K562 (cell line): ENCODE measurements at regions not wholly inside any gene's neighbourhood (a gene's known extent, or its start where the extent isn't known, plus 50 kb on each side); places are given as distances from the start of the nearest gene placed in this dataset.

Experiments used
- ATAC-seq: fragments of 200-7000 bp; cut with Tn5 transposase; 3 replicates; pipeline ENCODE4 v1.9.1; 2020; ENCODE audit warnings: moderate library complexity
- BruUV-seq: library from RNA; stranded (reverse); fragments of 400-500 nt; replicated peaks from 2 replicates; lab custom pipeline; 2021; lab: Mats Ljungman, UMichigan
- CTCF ChIA-PET: fragments of 300-600 bp; formaldehyde crosslinking; extraction: SDS; loops from one replicate; lab custom pipeline; 2021; ENCODE audit warnings: low intra/inter-chr PET ratio; lab: Yijun Ruan, JAX
- POLR2A ChIA-PET: fragments of 300-600, 350-650 bp; sonication (Branson Sonifier 250); formaldehyde crosslinking; extraction: SDS; loops from one replicate; lab custom pipeline; 2021; ENCODE audit warnings: antibody characterized with exemption, inconsistent platforms; lab: Yijun Ruan, JAX
- DNase-seq, 4 experiments: peaks; one replicate each; pipeline versions ENCODE4 v3.0.0 to v3.0.0-alpha.2; 2011 to 2018; ENCODE audit warnings: low spot score in 3 of 4, mixed read lengths in 3 of 4; ENCODE audit errors: extremely low read depth in 1 of 4
- FAIRE-seq: peaks from 2 replicates; lab custom pipeline; 2011; peaks lifted over from hg19 to GRCh38; lab: Jason Lieb, UNC
- H2AFZ ChIP-seq: 2 replicates; pipeline ENCODE4 v1.6.0; 2011; ENCODE audit warnings: low read depth, low read length, control low read depth, inconsistent platforms
- H3K27ac ChIP-seq: fragments of 200-600 bp; 3 replicates; pipeline ENCODE4 v1.8.0; 2011; ENCODE audit warnings: low read depth, mild to moderate bottlenecking, control low read depth, inconsistent platforms, low read length, moderate library complexity, mixed read lengths; ENCODE audit errors: extremely low read depth
- H3K27me3 ChIP-seq, 2 experiments: fragments of 300-600 bp in 1 of 2; 2 replicates in 1 of 2; 3 replicates in 1 of 2; pipeline versions ENCODE4 v1.6.0 to v1.8.0; 2011; ENCODE audit warnings: inconsistent platforms in 2 of 2, low read length in 2 of 2, mild to moderate bottlenecking in 1 of 2, mixed read lengths in 1 of 2, moderate library complexity in 1 of 2; ENCODE audit not compliant: control insufficient read depth in 2 of 2, insufficient read depth in 2 of 2
- H3K36me3 ChIP-seq: fragments of 300-600 bp; 3 replicates; pipeline ENCODE4 v1.8.0; 2011; ENCODE audit warnings: mild to moderate bottlenecking, low read length, inconsistent platforms; ENCODE audit not compliant: control insufficient read depth, insufficient read depth
- H3K4me1 ChIP-seq, 2 experiments: fragments of 200-600 bp in 1 of 2; replicated peaks in 1 of 2; 2 replicates in 1 of 2; 3 replicates in 1 of 2; pipeline versions ENCODE4 v1.5.1 to v1.8.0; 2011; ENCODE audit warnings: inconsistent platforms in 2 of 2, low read length in 2 of 2, mild to moderate bottlenecking in 1 of 2, mixed read lengths in 1 of 2, moderate library complexity in 1 of 2; ENCODE audit not compliant: control insufficient read depth in 2 of 2, insufficient read depth in 2 of 2
- H3K4me2 ChIP-seq: 2 replicates; pipeline ENCODE4 v1.6.1; 2011; ENCODE audit warnings: low read length, control low read depth, inconsistent platforms, mixed read lengths; ENCODE audit not compliant: insufficient read depth
- H3K4me3 ChIP-seq: fragments of 200-600 bp; sonication (generic), shearing (Covaris generic); 2 replicates; pipeline ENCODE4 v1.5.1; 2016; ENCODE audit warnings: control low read depth, inconsistent platforms
- H3K79me2 ChIP-seq: fragments of 200-600 bp; 3 replicates; pipeline ENCODE4 v1.8.0; 2011; ENCODE audit warnings: low read length, inconsistent platforms; ENCODE audit not compliant: control insufficient read depth, insufficient read depth
- H3K9ac ChIP-seq, 2 experiments: 2 replicates each; pipeline versions ENCODE4 v1.6.0 to v1.6.1; 2011; ENCODE audit warnings: low read depth in 2 of 2, low read length in 2 of 2, control low read depth in 1 of 2, inconsistent platforms in 1 of 2, mild to moderate bottlenecking in 1 of 2, mixed read lengths in 1 of 2; ENCODE audit not compliant: insufficient read depth in 1 of 2
- H3K9me1 ChIP-seq: one replicate; pipeline ENCODE4 v1.6.0; 2011; ENCODE audit warnings: inconsistent platforms, mild to moderate bottlenecking, low read length, moderate library complexity; ENCODE audit not compliant: control insufficient read depth, insufficient read depth
- H3K9me3 ChIP-seq: replicated peaks from 2 replicates; pipeline ENCODE4 v1.5.1; 2011; ENCODE audit warnings: low read depth, low read length, inconsistent platforms; ENCODE audit not compliant: control insufficient read depth, insufficient read depth
- H4K20me1 ChIP-seq: replicated peaks from 2 replicates; pipeline ENCODE4 v1.6.1; 2011; ENCODE audit warnings: low read length, inconsistent platforms, mixed read lengths; ENCODE audit not compliant: control insufficient read depth, insufficient read depth
- BACH1 ChIP-seq: fragments of 200-800 bp; sonication (Bioruptor generic); IDR thresholded peaks from 2 replicates; pipeline ENCODE4 v1.6.1; 2016; ENCODE audit warnings: missing genetic modification characterization, missing compliant biosample characterization
- ESRRB ChIP-seq: fragments of 250-450 bp; sonication (Bioruptor Pico); IDR thresholded peaks from 2 replicates; pipeline ENCODE4 v1.5.0; 2020; ENCODE audit warnings: mild to moderate bottlenecking, moderate library complexity, borderline replicate concordance
- HBP1 ChIP-seq: fragments of 450-650 bp; formaldehyde crosslinking; IDR thresholded peaks from 2 replicates; pipeline ENCODE4 v1.4.0; 2022; ENCODE audit warnings: missing genetic modification characterization
- NFIC ChIP-seq: fragments of 450-650 bp; IDR thresholded peaks from 2 replicates; pipeline ENCODE4 v1.6.1; 2017; ENCODE audit warnings: mild to moderate bottlenecking, inconsistent platforms
- NR2C1 ChIP-seq, 2 experiments: fragments of 450-650 bp; IDR thresholded peaks; 2 replicates each; pipeline ENCODE4 v1.6.1; 2017; ENCODE audit warnings: mild to moderate bottlenecking in 2 of 2, antibody characterized with exemption in 1 of 2, inconsistent platforms in 1 of 2, missing compliant biosample characterization in 1 of 2, missing genetic modification characterization in 1 of 2
- ZNF436 ChIP-seq: fragments of 250-450, 450-650 bp; sonication (Bioruptor Pico); formaldehyde crosslinking; IDR thresholded peaks from 2 replicates; pipeline ENCODE4 v1.7.0; 2020; ENCODE audit warnings: mild to moderate bottlenecking
- WGBS: fragments of 100-300 bp; shearing (Covaris generic); methylation state at CpG from one replicate; pipeline ENCODE4 v1.1.6; 2016; ENCODE audit warnings: low coverage, mixed read lengths; ENCODE audit not compliant: insufficient coverage; ENCODE audit errors: missing lambda C conversion rate; 5-methylcytosine and 5-hydroxymethylcytosine counted together
- in situ Hi-C: fragments of 300-500 bp; cut with MboI; formaldehyde crosslinking; loops from 4 replicates; pipeline ENCODE4 v1.15.0; 2018; ENCODE audit warnings: inconsistent platforms, mixed read lengths
- intact Hi-C: fragments of 100-400 bp; cut with micrococcal nuclease; formaldehyde crosslinking; loops from 2 replicates; pipeline ENCODE4 v1.14.2; 2022

- H3K9me1 ChIP-seq, result no peaks in the 10 kb centered on the region
- ATAC-seq, result no peak
- H4K20me1 ChIP-seq, result no peaks in the 10 kb centered on the region
- POLR2A ChIA-PET, result no interaction called here
- no peaks in the 10 kb centered on the region for H3K9me3 ChIP-seq
- no peak overlapping the region for H2AFZ ChIP-seq
- TF ChIP-seq ESRRB (CRISPR knock-in tag), result no peak
- no peak for TF ChIP-seq NR2C1 (IDR thresholded peaks at IDR 0.05)
- TF ChIP-seq NR2C1 (tag; IDR thresholded peaks at IDR 0.05), result no peak
- TF ChIP-seq ZNF436 (CRISPR knock-in tag), result no peak
- TF ChIP-seq BACH1 (tag), result no peak
- TF ChIP-seq NFIC, result no peak
- TF ChIP-seq HBP1 (CRISPR knock-in tag), result no peak
- TF ChIP-seq, all 486 proteins: peak for 0
- intact Hi-C loops (no loop called here), in situ Hi-C loops (no loop called here)
- Histone ChIP-seq H3K27ac (no peak overlapping the region), H3K79me2 (no peaks in the 10 kb centered on the region), H3K4me3 (no peak overlapping the region), H3K27me3 (no peaks in the 10 kb centered on the region), H3K4me2 (no peak overlapping the region), H3K4me1 (no peaks in the 10 kb centered on the region), H3K9ac (no peak overlapping the region), H3K36me3 (no peaks in the 10 kb centered on the region)
- CTCF ChIA-PET, result no interaction called here
- no TSS peak for BruUV-seq
- FAIRE-seq, result no peak
- WGBS, result 0% methylated on average over 2 of the region's 2 CpGs
- DNase-seq, result no peak
Measured at GRCh38 chr13:80173224-80173623, 167.7 kb downstream of the SPRY2 start.
